Stimulated activated CD4-positive, alpha-beta T cell treated with anti-CD3 and anti-CD28 coated beads, Interleukin-12 subunit alpha, Interleukin-12 subunit beta, amount 100 ng/mL, for 24 hours (primary cell): ENCODE measurements at regions not wholly inside any gene's neighbourhood (a gene's known extent, or its start where the extent isn't known, plus 50 kb on each side); places are given as distances from the start of the nearest gene placed in this dataset.
"Not testable (repeated sequence)": the region's sequence is repeated elsewhere in the genome, so short reads cannot be mapped to it uniquely, and the experiment has no call there.

ENCODE experiments used
- DNase-seq, 2 experiments: peaks; one replicate each; pipeline ENCODE4 v3.0.0-alpha.2; 2020; ENCODE audit warnings: low read depth in 2 of 2

- no peak for DNase-seq
Observed at GRCh38 chr16:61005952-61006351, 1030.3 kb downstream of the CDH8 start.

- no peak for DNase-seq
Observed at GRCh38 chr16:61002479-61003204, 1033.6 kb downstream of the CDH8 start.

- DNase-seq: no peak
Observed at GRCh38 chr16:60991886-60992285, 1044.4 kb downstream of the CDH8 start.

- DNase-seq: no peak
Observed at GRCh38 chr16:60989592-60989991, 1046.6 kb downstream of the CDH8 start.

- no peak for DNase-seq
Observed at GRCh38 chr16:60979119-60979518, 1057.1 kb downstream of the CDH8 start.

- DNase-seq: no peak
Observed at GRCh38 chr16:60949800-60950199, 1086.4 kb downstream of the CDH8 start.

- no peak for DNase-seq
Observed at GRCh38 chr16:60945225-60945624, 1091.0 kb downstream of the CDH8 start.

GRCh38 chr16:60936189-60936588 lies 1100.0 kb downstream of the CDH8 start:
- not testable (repeated sequence) for DNase-seq

- DNase-seq: no peak
Observed at GRCh38 chr16:60932600-60932999, 1103.6 kb downstream of the CDH8 start.

- no peak for DNase-seq
Observed at GRCh38 chr16:60930291-60930690, 1105.9 kb downstream of the CDH8 start.

- no peak for DNase-seq
Observed at GRCh38 chr16:60922920-60923319, 1113.3 kb downstream of the CDH8 start.

- no peak for DNase-seq
Observed at GRCh38 chr16:60914334-60914733, 1121.9 kb downstream of the CDH8 start.

GRCh38 chr16:60907645-60908044 lies 1128.6 kb downstream of the CDH8 start:
- no peak for DNase-seq

- DNase-seq: no peak
Observed at GRCh38 chr16:60905811-60906210, 1130.4 kb downstream of the CDH8 start.

- no peak for DNase-seq
Observed at GRCh38 chr16:60902114-60902513, 1134.1 kb downstream of the CDH8 start.

- DNase-seq: no peak
Observed at GRCh38 chr16:60882816-60883215, 1153.4 kb downstream of the CDH8 start.

GRCh38 chr16:60852635-60853034 lies 1183.6 kb downstream of the CDH8 start:
- DNase-seq: no peak

- DNase-seq: no peak
Observed at GRCh38 chr16:60821661-60822060, 1214.6 kb downstream of the CDH8 start.

GRCh38 chr16:60820361-60820760 lies 1215.9 kb downstream of the CDH8 start:
- no peak for DNase-seq

- no peak for DNase-seq
Observed at GRCh38 chr16:60818465-60818864, 1217.8 kb downstream of the CDH8 start.

- no peak for DNase-seq
Observed at GRCh38 chr16:60816461-60816860, 1219.8 kb downstream of the CDH8 start.

GRCh38 chr16:60815865-60816264 lies 1220.4 kb downstream of the CDH8 start:
- no peak for DNase-seq

- DNase-seq: no peak
Observed at GRCh38 chr16:60815033-60815432, 1221.2 kb downstream of the CDH8 start.

GRCh38 chr16:60811657-60812056 lies 1224.6 kb downstream of the CDH8 start:
- DNase-seq: no peak
